HG02588 (cell line): ENCODE measurements at regions not wholly inside any gene's neighbourhood (a gene's known extent, or its start where the extent isn't known, plus 50 kb on each side); places are given as distances from the start of the nearest gene placed in this dataset.
"Not testable (repeated sequence)": the region's sequence is repeated elsewhere in the genome, so short reads cannot be mapped to it uniquely, and the experiment has no call there.

Source experiments
- ATAC-seq: cut with Tn5 transposase; IDR thresholded peaks from one replicate; pipeline ENCODE4 v1.9.1; 2021; ENCODE audit warnings: mild to moderate bottlenecking, moderate library complexity; ENCODE audit not compliant: unreplicated experiment

GRCh38 chr14:41120402-41120801 is 486.3 kb upstream of the LRFN5 start:
- no peak for ATAC-seq

GRCh38 chr14:41096131-41096530 is 510.5 kb upstream of the LRFN5 start:
- no peak for ATAC-seq

- no peak for ATAC-seq
These were observed 519.6 kb upstream of the LRFN5 start for GRCh38 chr14:41087056-41087455.

GRCh38 chr14:41073544-41073943 is 533.1 kb upstream of the LRFN5 start:
- no peak for ATAC-seq

GRCh38 chr14:41072776-41073175 is 533.9 kb upstream of the LRFN5 start:
- no peak for ATAC-seq

GRCh38 chr14:41071351-41071750 is 535.3 kb upstream of the LRFN5 start:
- no peak for ATAC-seq

- ATAC-seq, result no peak
These were observed 543.9 kb upstream of the LRFN5 start for GRCh38 chr14:41062826-41063225.

GRCh38 chr14:41055589-41055988 is 551.1 kb upstream of the LRFN5 start:
- ATAC-seq, result no peak

- ATAC-seq, result no peak
These were observed 554.9 kb upstream of the LRFN5 start for GRCh38 chr14:41051801-41052200.

- no peak for ATAC-seq
These were observed 558.9 kb upstream of the LRFN5 start for GRCh38 chr14:41047763-41048162.

GRCh38 chr14:41037388-41037787 is 569.3 kb upstream of the LRFN5 start:
- no peak for ATAC-seq

- ATAC-seq, result no peak
These were observed 571.7 kb upstream of the LRFN5 start for GRCh38 chr14:41034969-41035368.

GRCh38 chr14:41022932-41023331 is 583.7 kb upstream of the LRFN5 start:
- no peak for ATAC-seq

- no peak for ATAC-seq
These were observed 590.5 kb upstream of the LRFN5 start for GRCh38 chr14:41016213-41016612.

GRCh38 chr14:41000350-41000749 is 606.3 kb upstream of the LRFN5 start:
- no peak for ATAC-seq

- no peak for ATAC-seq
These were observed 617.4 kb upstream of the LRFN5 start for GRCh38 chr14:40989260-40989659.

- no peak for ATAC-seq
These were observed 619.2 kb upstream of the LRFN5 start for GRCh38 chr14:40987481-40987880.

GRCh38 chr14:40986655-40987054 is 620.0 kb upstream of the LRFN5 start:
- ATAC-seq, result no peak

- no peak for ATAC-seq
These were observed 621.1 kb upstream of the LRFN5 start for GRCh38 chr14:40985584-40985983.

GRCh38 chr14:40983604-40984003 is 623.1 kb upstream of the LRFN5 start:
- no peak for ATAC-seq

- ATAC-seq, result no peak
These were observed 625.4 kb upstream of the LRFN5 start for GRCh38 chr14:40981247-40981646.

- ATAC-seq, result not testable (repeated sequence)
These were observed 646.4 kb upstream of the LRFN5 start for GRCh38 chr14:40960257-40960656.

- ATAC-seq, result no peak
These were observed 651.6 kb upstream of the LRFN5 start for GRCh38 chr14:40955131-40955505.
